B cell (primary cell): ENCODE measurements at regions not wholly inside any gene's neighbourhood (a gene's known extent, or its start where the extent isn't known, plus 50 kb on each side); places are given as distances from the start of the nearest gene placed in this dataset.

Experiments used
- ATAC-seq: fragments of 200-7000 bp; cut with Tn5 transposase; one replicate; pipeline ENCODE4 v1.10.0; 2021; ENCODE audit warnings: low read depth, mild to moderate bottlenecking, moderate number of reproducible peaks, moderate library complexity
- CTCF ChIA-PET: fragments of 350-600 bp; sonication (Branson Sonifier 250); formaldehyde crosslinking; loops from one replicate; lab custom pipeline; 2021; ENCODE audit warnings: antibody characterized with exemption, inconsistent platforms; lab: Charles Lee
- POLR2A ChIA-PET: fragments of 350-600 bp; sonication (Branson Sonifier 250); formaldehyde crosslinking; loops from one replicate; lab custom pipeline; 2021; ENCODE audit warnings: antibody characterized with exemption; lab: Charles Lee
- DNase-seq: peaks from one replicate; pipeline ENCODE4 v3.0.0; 2013
- H2AFZ ChIP-seq: 2 replicates; pipeline ENCODE4 v1.6.1; 2012; ENCODE audit warnings: mild to moderate bottlenecking, low read depth, low read length; ENCODE audit not compliant: insufficient read depth, poor library complexity, severe bottlenecking
- H3K27ac ChIP-seq, 2 donors: 1 replicate in 1 of 2; 2 replicates in 1 of 2; pipeline ENCODE4 v1.5.1; 2012 to 2013; ENCODE audit warnings: low read length in 2 of 2, mild to moderate bottlenecking in 2 of 2, moderate library complexity in 1 of 2
- H3K27me3 ChIP-seq, 4 experiments: fragments of 200-600 bp in 1 of 4; sonication (generic) in 1 of 4; replicated peaks in 1 of 4; 1 replicate in 2 of 4; 2 replicates in 2 of 4; pipeline versions ENCODE4 v1.6.1 to v1.7.0; 2013 to 2016; ENCODE audit warnings: low read length in 3 of 4, mild to moderate bottlenecking in 2 of 4, mixed read lengths in 1 of 4, moderate library complexity in 1 of 4; ENCODE audit not compliant: insufficient read depth in 4 of 4, control insufficient read depth in 3 of 4; ENCODE audit errors: control extremely low read depth in 1 of 4
- H3K36me3 ChIP-seq, 2 experiments: replicated peaks in 1 of 2; 1 replicate in 1 of 2; 2 replicates in 1 of 2; pipeline versions ENCODE4 v1.6.1 to v1.7.1; 2013; ENCODE audit warnings: low read length in 1 of 2; ENCODE audit not compliant: insufficient read depth in 2 of 2, control insufficient read depth in 1 of 2; ENCODE audit errors: control extremely low read depth in 1 of 2, extremely low read depth in 1 of 2
- H3K4me1 ChIP-seq, 2 donors: fragments of 200-600 bp in 1 of 2; sonication (generic) in 1 of 2; 1 replicate in 1 of 2; 2 replicates in 1 of 2; pipeline versions ENCODE4 v1.5.1 to v1.6.1; 2013 to 2017; ENCODE audit warnings: low read length in 2 of 2; ENCODE audit not compliant: control insufficient read depth in 2 of 2, insufficient read depth in 2 of 2
- H3K4me2 ChIP-seq: replicated peaks from 2 replicates; pipeline ENCODE3; 2012; ENCODE audit warnings: mild to moderate bottlenecking, low read depth, low read length; ENCODE audit not compliant: poor library complexity, severe bottlenecking
- H3K4me3 ChIP-seq, 5 experiments: fragments of 200-600 bp in 1 of 5; sonication (generic) in 1 of 5; 1 replicate in 3 of 5; 2 replicates in 2 of 5; pipeline versions ENCODE4 v1.5.1 to v1.7.0; 2011 to 2016; ENCODE audit warnings: low read length in 4 of 5, mild to moderate bottlenecking in 4 of 5, low read depth in 2 of 5, control low read depth in 1 of 5, moderate library complexity in 1 of 5; ENCODE audit not compliant: insufficient read depth in 1 of 5; ENCODE audit errors: control extremely low read depth in 1 of 5, extremely low read depth in 1 of 5
- H3K79me2 ChIP-seq: fragments of 200-600 bp; sonication (generic); one replicate; pipeline ENCODE4 v1.6.0; 2016; ENCODE audit warnings: low read length; ENCODE audit not compliant: control insufficient read depth, insufficient read depth
- H3K9ac ChIP-seq: fragments of 200-600 bp; sonication (generic); 2 replicates; pipeline ENCODE4 v1.6.1; 2017; ENCODE audit warnings: mild to moderate bottlenecking, low read length, moderate library complexity
- H3K9me3 ChIP-seq, 3 donors: one replicate each; pipeline versions ENCODE4 v1.6.1 to v1.7.1; 2013; ENCODE audit warnings: low read length in 2 of 3; ENCODE audit not compliant: control insufficient read depth in 2 of 3, insufficient read depth in 1 of 3; ENCODE audit errors: control extremely low read depth in 1 of 3
- H4K20me1 ChIP-seq: 2 replicates; pipeline ENCODE4 v1.6.0; 2012; ENCODE audit warnings: mild to moderate bottlenecking, low read length; ENCODE audit not compliant: insufficient read depth, control insufficient read depth, poor library complexity, severe bottlenecking
- H3K27ac Mint-ChIP-seq: one replicate; pipeline ENCODE4 v1.8.0; 2021; ENCODE audit warnings: mixed read lengths
- H3K27me3 Mint-ChIP-seq: one replicate; pipeline ENCODE4 v1.8.0; 2021; ENCODE audit warnings: mixed read lengths
- H3K4me1 Mint-ChIP-seq: one replicate; pipeline ENCODE4 v1.8.0; 2021; ENCODE audit warnings: mixed read lengths
- H3K4me3 Mint-ChIP-seq: one replicate; pipeline ENCODE4 v1.8.0; 2021; ENCODE audit warnings: mixed read lengths
- H3K9me3 Mint-ChIP-seq: one replicate; pipeline ENCODE4 v1.8.0; 2022; ENCODE audit warnings: mixed read lengths; ENCODE audit not compliant: insufficient read depth
- CTCF ChIP-seq: fragments of 200-600 bp; IDR thresholded peaks from one replicate; pipeline ENCODE4 v1.8.0; 2022; ENCODE audit warnings: antibody characterized with exemption, mild to moderate bottlenecking
- EZH2 ChIP-seq: IDR thresholded peaks from 2 replicates; pipeline ENCODE4 v1.6.1; 2012; ENCODE audit warnings: borderline replicate concordance, low read depth, mild to moderate bottlenecking, moderate library complexity, low read length; ENCODE audit not compliant: insufficient read depth, poor library complexity, severe bottlenecking
- WGBS: methylation state at CpG from one replicate; pipeline ENCODE4 v1.1.5; 2013; ENCODE audit warnings: missing lambda C conversion rate; ENCODE audit not compliant: insufficient coverage; 5-methylcytosine and 5-hydroxymethylcytosine counted together
- intact Hi-C: fragments of 100-400 bp; cut with micrococcal nuclease; formaldehyde crosslinking; loops from one replicate; pipeline ENCODE4 v1.10.0; 2022

- no peak overlapping the region for H3K4me3 Mint-ChIP-seq
These were observed 326.2 kb upstream of the PDGFD start for GRCh38 chr11:104490182-104490581.

GRCh38 chr11:104488561-104488960, 324.6 kb upstream of the PDGFD start:
- no peaks in the 10 kb centered on the region for H3K4me1 ChIP-seq
- no peaks in the 10 kb centered on the region for H4K20me1 ChIP-seq
- ChIA-PET CTCF (no interaction called here), POLR2A (no interaction called here)
- H3K9ac ChIP-seq, result no peak overlapping the region
- no peaks in the 10 kb centered on the region for H3K36me3 ChIP-seq
- H3K4me1 Mint-ChIP-seq, result no peaks in the 10 kb centered on the region
- no peak overlapping the region for H3K4me2 ChIP-seq
- no CpG with 5 or more reads among the region's 3 CpGs for WGBS
- no peaks in the 10 kb centered on the region for H3K27me3 Mint-ChIP-seq
- no peak overlapping the region for H3K27ac Mint-ChIP-seq
- peaks cover 1 to 13% (median 10%) of the 10 kb centered on the region in 3 donors for H3K9me3 ChIP-seq
- intact Hi-C loops, result no loop called here
- no peak for DNase-seq
- no peaks in the 10 kb centered on the region for H3K79me2 ChIP-seq
- H3K9me3 Mint-ChIP-seq, result peaks cover 8% of the 10 kb centered on the region
- H3K4me3 Mint-ChIP-seq, result no peak overlapping the region
- H3K4me3 ChIP-seq, result no peak overlapping the region
- no peak for TF ChIP-seq EZH2
- no peak for TF ChIP-seq CTCF
- H2AFZ ChIP-seq, result no peak overlapping the region
- H3K27me3 ChIP-seq, result no peaks in the 10 kb centered on the region
- no peak for ATAC-seq
- H3K27ac ChIP-seq, result no peak overlapping the region

More at GRCh38 chr11:104490182-104490581, 326.2 kb upstream of the PDGFD start:
- H3K27me3 ChIP-seq, result no peaks in the 10 kb centered on the region
- H3K4me3 ChIP-seq, result no peak overlapping the region
- DNase-seq (no peak), ATAC-seq (no peak)
- POLR2A ChIA-PET, result no interaction called here
- Mint-ChIP-seq H3K27ac (no peak overlapping the region), H3K9me3 (peaks cover 8% of the 10 kb centered on the region), H3K27me3 (no peaks in the 10 kb centered on the region), H3K4me1 (no peaks in the 10 kb centered on the region)
- TF ChIP-seq EZH2 (no peak), CTCF (no peak)
- intact Hi-C loops, result no loop called here
- H3K4me1 ChIP-seq, result no peaks in the 10 kb centered on the region
- H2AFZ ChIP-seq, result no peak overlapping the region
- no peaks in the 10 kb centered on the region for H3K79me2 ChIP-seq
- no peak overlapping the region for H3K4me2 ChIP-seq
- WGBS, result 80% methylated on average over 4 of the region's 6 CpGs
- no peaks in the 10 kb centered on the region for H3K36me3 ChIP-seq
- peaks cover 1 to 13% (median 10%) of the 10 kb centered on the region in 3 donors for H3K9me3 ChIP-seq
- no peak overlapping the region for H3K9ac ChIP-seq
- CTCF ChIA-PET, result no interaction called here
- H4K20me1 ChIP-seq, result no peaks in the 10 kb centered on the region
- no peak overlapping the region for H3K27ac ChIP-seq
